22Rv1 (cell line): ENCODE measurements at regions not wholly inside any gene's neighbourhood (a gene's known extent, or its start where the extent isn't known, plus 50 kb on each side); places are given as distances from the start of the nearest gene placed in this dataset.

Experiments
- H3K27ac ChIP-seq: fragments of 450-650 bp; 2 replicates; pipeline ENCODE4 v1.5.1; 2017
- ZFX ChIP-seq: fragments of 450-650 bp; IDR thresholded peaks from 2 replicates; pipeline ENCODE4 v1.6.1; 2017; ENCODE audit warnings: antibody characterized with exemption, borderline replicate concordance
- TF ChIP-seq, protein P1 (sequence below): fragments of 450-650 bp; IDR thresholded peaks from 2 replicates; pipeline ENCODE4 v1.5.1; 2017; ENCODE audit warnings: mild to moderate bottlenecking

DNA sequence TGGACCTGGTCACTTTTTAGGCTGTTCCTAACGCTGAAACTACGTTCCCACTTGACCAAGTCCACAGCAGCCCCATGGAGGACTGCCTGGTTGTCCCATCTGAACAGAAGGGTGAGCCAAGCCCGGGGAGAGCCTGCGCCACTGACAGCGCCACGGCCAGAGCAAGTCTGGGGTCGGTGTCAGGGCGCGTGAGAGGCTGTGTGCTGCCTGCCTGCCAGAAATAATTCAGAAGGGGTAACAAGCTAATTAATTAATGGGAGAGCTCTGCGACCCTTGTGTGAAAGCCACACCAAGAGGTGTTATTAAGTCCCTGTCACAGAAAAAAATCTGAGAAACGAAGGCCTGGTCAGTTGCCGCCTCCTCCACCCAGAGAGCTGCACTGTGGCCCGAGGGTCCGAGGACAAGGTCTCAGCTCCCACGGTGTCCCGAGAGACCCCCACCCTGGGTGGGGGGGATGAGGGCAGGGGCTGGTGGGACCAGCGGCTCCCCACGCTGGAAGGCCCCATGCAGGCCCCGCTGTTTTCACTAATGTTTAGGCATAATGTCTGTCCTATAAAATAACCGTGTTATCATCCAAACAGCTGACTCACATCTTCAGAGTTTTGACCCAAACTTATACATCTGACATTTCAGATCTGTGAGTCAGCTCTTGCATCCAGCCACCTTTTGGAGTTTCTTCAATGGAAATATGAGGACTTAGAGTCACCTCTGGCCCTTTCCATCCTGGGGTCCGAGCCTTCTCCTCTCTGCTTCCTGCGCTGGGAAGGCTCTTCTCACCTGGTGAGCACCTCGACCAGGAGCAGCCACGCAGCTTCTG is 58.5 kb downstream of the DLL1 start:
- TF ChIP-seq, protein P1, sequence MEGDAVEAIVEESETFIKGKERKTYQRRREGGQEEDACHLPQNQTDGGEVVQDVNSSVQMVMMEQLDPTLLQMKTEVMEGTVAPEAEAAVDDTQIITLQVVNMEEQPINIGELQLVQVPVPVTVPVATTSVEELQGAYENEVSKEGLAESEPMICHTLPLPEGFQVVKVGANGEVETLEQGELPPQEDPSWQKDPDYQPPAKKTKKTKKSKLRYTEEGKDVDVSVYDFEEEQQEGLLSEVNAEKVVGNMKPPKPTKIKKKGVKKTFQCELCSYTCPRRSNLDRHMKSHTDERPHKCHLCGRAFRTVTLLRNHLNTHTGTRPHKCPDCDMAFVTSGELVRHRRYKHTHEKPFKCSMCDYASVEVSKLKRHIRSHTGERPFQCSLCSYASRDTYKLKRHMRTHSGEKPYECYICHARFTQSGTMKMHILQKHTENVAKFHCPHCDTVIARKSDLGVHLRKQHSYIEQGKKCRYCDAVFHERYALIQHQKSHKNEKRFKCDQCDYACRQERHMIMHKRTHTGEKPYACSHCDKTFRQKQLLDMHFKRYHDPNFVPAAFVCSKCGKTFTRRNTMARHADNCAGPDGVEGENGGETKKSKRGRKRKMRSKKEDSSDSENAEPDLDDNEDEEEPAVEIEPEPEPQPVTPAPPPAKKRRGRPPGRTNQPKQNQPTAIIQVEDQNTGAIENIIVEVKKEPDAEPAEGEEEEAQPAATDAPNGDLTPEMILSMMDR = no peak
- no peak for TF ChIP-seq ZFX
- no peak overlapping the region for H3K27ac ChIP-seq

DNA sequence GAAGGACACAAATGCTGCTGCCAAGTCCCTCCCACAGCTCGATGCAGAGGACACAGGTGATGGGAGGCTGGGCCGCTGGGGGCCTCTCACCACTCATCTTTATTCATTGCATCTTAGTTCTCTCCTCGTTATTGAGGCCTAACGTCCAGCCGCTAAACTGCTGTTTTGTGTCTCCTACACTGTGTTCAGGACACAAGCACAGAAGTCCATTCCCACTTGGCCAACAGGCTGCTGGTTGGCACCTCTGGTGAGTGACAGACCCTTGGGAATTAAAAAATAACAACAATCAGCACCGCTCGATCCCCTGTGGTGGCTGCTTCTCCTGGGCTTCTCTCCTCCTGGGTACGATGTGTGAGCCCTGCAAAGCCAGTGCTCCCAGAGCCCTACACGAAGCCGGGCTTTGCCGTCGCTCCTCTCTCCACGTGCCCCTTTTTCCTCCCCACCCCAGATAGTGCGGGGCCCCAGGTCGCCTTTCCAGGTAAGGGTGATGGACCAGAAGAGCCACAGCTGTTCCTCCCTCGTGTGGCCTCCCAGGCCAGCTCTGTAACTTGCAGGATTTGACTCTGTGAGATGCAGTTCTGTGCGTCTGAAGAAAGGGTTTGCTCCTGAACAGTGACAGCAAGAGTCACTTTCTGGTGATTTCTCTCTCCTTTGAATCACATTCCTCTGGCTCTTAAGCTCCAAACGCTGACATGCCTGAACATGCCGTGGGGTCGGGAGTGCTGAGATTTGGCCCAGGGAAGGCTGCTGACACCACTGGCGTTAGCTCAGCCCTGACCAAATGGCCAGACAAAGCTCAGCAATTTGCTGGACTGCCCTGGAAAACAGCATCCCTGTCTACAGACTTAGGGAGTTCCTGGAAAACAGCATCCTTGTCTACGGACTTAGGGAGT is 59.3 kb downstream of the DLL1 start:
- no peak overlapping the region for H3K27ac ChIP-seq
- TF ChIP-seq ZFX = no peak
- TF ChIP-seq, protein P1 = no peak

DNA sequence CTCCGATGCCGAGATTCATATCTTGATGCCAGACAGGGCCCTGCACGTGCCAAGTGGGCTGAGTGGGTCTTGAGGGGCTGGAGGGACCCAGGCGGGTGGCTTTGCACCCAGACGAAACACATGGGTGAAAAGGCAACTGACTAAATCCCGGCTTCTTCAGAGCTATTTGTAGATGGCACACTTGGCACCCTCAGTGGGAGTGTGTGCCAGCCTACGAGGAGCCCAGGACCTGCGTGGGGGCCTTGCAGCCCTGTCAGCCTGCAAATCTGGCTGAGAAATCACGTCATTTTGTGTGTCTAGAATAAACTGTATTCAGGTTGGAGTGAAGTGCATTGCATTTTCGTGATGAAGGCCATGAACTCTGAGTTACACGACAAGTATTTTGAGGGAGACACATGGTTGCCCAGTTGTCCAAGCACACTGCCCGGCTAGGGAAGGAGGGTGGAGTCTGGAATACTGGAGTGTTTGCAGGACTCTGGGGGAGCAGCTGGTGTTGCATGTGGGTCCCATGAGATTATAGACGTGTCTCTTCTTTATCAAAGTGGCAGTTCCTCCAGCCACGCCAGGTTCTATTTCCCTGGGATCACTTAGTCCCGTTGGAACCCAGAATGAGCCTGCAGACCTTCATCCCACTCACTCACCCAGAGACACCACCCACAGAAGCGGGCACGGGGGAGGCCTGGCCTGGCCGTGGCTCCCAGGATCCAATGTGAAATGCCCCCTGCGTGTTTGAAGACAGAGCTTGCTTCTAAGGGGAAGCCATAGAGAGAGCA is 60.2 kb downstream of the DLL1 start:
- no peak for TF ChIP-seq ZFX
- TF ChIP-seq, protein P1 = no peak
- no peak overlapping the region for H3K27ac ChIP-seq

DNA sequence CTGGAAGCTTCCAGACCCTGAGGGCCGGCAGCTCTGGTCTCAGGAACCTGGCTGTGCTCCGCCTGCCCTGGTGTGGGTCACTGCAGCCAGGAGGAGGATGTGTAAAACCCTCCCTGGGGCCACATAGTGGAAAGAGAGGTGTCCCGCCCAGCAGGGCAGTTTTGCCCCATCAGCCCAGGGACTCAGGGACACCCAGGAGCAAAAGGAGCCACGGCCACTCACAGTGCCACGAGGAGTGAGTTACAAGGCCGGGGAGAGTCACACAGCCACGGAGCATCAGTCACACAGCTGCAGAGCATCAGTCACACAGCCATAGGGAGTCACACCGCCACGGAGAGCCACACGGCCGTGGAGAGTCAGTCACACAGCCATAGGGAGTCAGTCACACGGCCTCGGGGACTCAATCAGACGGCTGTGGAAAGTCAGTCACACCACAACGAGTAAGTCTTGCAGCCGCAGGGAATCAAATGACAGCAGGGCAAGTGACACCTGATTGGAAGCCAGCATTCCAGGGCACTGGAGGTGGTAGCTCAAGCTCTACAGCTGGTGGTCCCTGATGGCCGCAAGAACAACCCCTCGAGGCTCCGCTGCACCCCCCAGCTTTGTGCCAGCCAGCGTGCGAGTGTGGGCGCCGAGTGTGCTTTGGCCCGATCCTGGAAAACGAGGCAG is 60.9 kb downstream of the DLL1 start:
- no peak for TF ChIP-seq ZFX
- TF ChIP-seq, protein P1 = no peak
- H3K27ac ChIP-seq = no peak overlapping the region

DNA sequence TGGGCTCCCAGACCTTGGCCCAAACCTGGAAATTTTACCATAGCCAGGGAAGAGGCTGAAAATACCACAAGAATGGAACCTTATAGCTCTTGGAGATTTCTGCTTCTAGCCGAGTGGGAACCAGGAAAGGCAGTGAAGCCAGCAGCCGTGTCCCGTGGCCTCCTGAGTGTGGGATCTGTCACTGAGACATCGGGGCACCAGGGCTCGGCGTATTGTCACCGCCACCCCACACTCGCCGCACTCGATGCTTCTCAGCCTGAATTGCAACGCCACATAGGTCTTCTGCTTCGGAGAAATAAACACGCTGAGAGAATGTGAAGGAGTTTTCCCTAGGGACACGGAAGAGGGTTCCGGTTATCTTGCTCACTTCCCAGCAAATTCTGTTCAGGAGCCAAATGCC is 61.5 kb downstream of the DLL1 start:
- TF ChIP-seq, protein P1 = no peak
- no peak for TF ChIP-seq ZFX

DNA sequence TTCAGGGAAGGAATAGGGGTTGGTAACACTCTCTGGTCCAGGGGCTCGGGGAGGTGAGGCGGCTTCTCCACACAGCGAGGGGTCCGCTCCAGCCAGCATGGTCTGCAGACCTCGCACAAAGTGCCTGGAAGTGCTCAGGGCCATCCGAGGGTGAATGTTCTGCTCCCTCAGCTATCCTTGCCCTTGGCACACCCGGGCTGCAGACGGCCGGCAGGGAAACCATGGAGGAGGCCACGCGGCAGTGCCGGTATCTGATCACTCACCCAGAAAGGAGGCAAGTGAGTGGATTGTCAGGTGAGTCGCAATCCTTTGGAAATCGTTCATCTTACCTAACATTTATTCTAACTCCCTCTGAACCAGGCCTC is 62.0 kb downstream of the DLL1 start:
- H3K27ac ChIP-seq = no peak overlapping the region
- TF ChIP-seq, protein P1 = no peak
- TF ChIP-seq ZFX = no peak

More for the DNA sequence above, 61.5 kb downstream of the DLL1 start:
- H3K27ac ChIP-seq = no peak overlapping the region
